ENCODE measurements at regions not wholly inside any gene's neighbourhood (a gene's known extent, or its start where the extent isn't known, plus 50 kb on each side); places are given as distances from the start of the nearest gene placed in this dataset.
"Not testable (repeated sequence)": the region's sequence is repeated elsewhere in the genome, so short reads cannot be mapped to it uniquely, and the experiment has no call there.

DNA sequence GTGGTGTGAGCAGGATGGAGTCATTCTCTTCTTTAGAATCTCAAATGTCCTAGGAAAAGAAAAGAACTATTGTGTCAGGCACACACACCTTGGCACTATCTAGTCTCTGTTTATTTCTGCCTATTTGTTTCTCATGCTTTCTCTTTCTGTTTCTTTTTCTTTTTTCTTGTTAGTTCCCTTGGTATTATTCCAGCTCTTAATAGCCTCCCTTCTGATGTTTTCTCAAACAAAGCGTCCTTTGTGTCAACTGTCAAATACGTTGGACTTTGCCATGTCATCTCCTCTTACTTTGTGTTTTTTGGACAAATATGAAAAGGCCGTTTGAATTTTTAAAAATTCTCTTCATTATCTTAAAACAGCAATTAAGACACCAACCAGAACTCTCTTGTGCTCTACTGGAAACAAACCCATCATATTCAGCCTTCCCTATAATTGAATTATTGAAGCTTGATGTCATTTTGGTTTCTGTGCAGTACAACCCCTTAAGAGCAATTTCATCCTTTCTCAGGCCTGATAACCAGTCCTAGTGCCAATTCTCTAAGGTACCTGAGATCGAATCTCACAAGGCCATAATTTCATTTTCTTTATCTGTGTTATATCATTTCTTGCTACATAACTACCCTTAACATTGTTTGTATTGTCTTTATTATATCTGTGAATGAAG, 497.8 kb upstream of the NRP1 start:
- DNase-seq (ENCODE audit: low spot score) = no peak
- H3K4me3 ChIP-seq = no peak overlapping the region
- no peak overlapping the region for H3K27ac ChIP-seq
- no peaks in the 10 kb centered on the region for H3K4me1 ChIP-seq
- H3K9me3 ChIP-seq = no peaks in the 10 kb centered on the region
- TF ChIP-seq, protein P1, sequence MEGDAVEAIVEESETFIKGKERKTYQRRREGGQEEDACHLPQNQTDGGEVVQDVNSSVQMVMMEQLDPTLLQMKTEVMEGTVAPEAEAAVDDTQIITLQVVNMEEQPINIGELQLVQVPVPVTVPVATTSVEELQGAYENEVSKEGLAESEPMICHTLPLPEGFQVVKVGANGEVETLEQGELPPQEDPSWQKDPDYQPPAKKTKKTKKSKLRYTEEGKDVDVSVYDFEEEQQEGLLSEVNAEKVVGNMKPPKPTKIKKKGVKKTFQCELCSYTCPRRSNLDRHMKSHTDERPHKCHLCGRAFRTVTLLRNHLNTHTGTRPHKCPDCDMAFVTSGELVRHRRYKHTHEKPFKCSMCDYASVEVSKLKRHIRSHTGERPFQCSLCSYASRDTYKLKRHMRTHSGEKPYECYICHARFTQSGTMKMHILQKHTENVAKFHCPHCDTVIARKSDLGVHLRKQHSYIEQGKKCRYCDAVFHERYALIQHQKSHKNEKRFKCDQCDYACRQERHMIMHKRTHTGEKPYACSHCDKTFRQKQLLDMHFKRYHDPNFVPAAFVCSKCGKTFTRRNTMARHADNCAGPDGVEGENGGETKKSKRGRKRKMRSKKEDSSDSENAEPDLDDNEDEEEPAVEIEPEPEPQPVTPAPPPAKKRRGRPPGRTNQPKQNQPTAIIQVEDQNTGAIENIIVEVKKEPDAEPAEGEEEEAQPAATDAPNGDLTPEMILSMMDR (IDR thresholded peaks at IDR 0.05) = no peak
- no peaks in the 10 kb centered on the region for H3K27me3 ChIP-seq
- no peaks in the 10 kb centered on the region for H3K36me3 ChIP-seq

DNA sequence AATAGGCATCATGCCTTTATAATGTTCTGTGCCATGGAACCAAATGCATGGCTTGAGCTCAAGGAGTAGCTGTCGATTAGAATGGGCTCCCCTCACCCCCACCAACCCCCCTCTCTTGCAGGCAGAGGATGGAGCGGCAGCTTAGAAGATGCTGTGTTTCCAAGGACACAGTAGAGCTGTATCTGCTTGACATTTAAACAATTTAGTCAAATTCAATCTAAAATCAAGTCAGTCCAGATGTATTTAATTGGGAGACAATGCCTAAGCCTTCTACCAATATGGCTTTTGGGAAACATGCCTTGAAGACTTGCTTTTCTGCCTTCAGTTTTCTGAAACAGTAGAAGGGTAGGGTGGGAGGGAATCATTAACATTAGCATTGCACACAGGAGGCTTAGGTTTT, 497.1 kb upstream of the NRP1 start:
- no peak overlapping the region for H3K4me3 ChIP-seq
- no peak overlapping the region for H3K27ac ChIP-seq
- H3K27me3 ChIP-seq = no peaks in the 10 kb centered on the region
- H3K36me3 ChIP-seq = no peaks in the 10 kb centered on the region
- H3K9me3 ChIP-seq = no peaks in the 10 kb centered on the region
- no peak for DNase-seq (ENCODE audit: low spot score)
- TF ChIP-seq, protein P1 (IDR thresholded peaks at IDR 0.05) = no peak
- no peaks in the 10 kb centered on the region for H3K4me1 ChIP-seq

DNA sequence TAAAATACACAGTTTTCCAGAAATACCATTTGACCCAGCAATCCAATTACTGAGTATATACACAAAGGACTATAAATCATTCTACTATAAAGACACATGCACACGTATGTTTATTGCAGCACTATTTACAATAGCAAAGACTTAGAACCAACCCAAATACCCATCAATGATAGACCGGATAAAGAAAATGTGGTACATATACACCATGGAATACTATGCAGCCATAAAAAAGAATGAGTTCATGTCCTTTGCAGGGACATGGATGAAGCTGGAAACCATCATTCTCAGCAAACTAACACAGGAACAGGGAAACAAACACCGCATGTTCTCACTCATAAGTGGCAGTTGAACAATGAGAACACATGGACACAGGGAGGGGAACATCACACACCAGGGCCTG, 495.4 kb upstream of the NRP1 start:
- DNase-seq (ENCODE audit: low spot score); H3K27me3 ChIP-seq: not testable (repeated sequence)

DNA sequence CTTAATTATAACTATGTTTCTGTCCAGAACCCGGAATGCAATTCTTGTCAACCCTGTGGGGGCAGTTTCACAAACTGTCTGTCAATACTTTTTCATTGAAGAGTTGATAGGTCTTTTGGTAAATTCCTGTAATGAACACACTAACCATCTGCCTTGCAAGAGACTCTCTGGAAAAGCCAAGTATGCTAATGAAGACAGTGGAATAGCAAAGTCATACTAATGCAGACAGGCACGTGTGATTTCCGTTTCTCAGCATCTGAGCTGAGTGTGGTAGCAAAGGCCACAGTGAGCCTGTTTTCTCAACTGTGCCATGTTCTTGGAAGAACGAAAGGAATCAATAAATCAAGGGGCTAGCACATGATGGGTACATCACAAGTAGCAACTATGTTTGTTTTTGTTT, 494.1 kb upstream of the NRP1 start:
- H3K27ac ChIP-seq = no peak overlapping the region
- no peak for DNase-seq (ENCODE audit: low spot score)
- H3K4me1 ChIP-seq = no peaks in the 10 kb centered on the region
- H3K27me3 ChIP-seq = no peaks in the 10 kb centered on the region
- H3K4me3 ChIP-seq = no peak overlapping the region
- TF ChIP-seq, protein P1 (IDR thresholded peaks at IDR 0.05) = no peak
- no peaks in the 10 kb centered on the region for H3K36me3 ChIP-seq
- no peaks in the 10 kb centered on the region for H3K9me3 ChIP-seq

More for the DNA sequence above, 495.4 kb upstream of the NRP1 start:
- not testable (repeated sequence) for H3K36me3 ChIP-seq, H3K27ac ChIP-seq, H3K4me1 ChIP-seq, H3K9me3 ChIP-seq, H3K4me3 ChIP-seq

DNA sequence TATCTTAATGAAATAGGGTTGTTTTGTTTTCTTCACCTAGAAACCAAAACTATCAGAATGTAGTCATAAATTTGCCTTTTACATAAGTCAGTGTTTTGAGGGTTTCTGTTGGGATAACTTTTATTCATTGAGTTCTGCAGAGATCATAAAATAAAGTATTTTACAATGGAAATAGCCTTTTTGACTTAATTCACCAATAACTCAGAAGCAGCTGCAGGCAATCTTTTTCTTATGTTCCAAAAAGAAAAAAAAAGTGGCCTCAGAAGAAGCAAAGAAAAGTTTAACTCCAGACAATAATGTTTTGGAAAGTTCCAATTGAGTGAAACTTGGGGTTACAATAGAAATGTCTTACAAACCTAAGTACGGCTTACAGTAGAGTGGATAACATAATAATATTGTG, 491.7 kb upstream of the NRP1 start:
- TF ChIP-seq, protein P1 (IDR thresholded peaks at IDR 0.05) = no peak
- Histone ChIP-seq H3K4me3 (no peak overlapping the region), H3K4me1 (no peaks in the 10 kb centered on the region), H3K9me3 (no peaks in the 10 kb centered on the region), H3K27me3 (no peaks in the 10 kb centered on the region), H3K36me3 (no peaks in the 10 kb centered on the region), H3K27ac (no peak overlapping the region)
- DNase-seq (ENCODE audit: low spot score) = no peak

DNA sequence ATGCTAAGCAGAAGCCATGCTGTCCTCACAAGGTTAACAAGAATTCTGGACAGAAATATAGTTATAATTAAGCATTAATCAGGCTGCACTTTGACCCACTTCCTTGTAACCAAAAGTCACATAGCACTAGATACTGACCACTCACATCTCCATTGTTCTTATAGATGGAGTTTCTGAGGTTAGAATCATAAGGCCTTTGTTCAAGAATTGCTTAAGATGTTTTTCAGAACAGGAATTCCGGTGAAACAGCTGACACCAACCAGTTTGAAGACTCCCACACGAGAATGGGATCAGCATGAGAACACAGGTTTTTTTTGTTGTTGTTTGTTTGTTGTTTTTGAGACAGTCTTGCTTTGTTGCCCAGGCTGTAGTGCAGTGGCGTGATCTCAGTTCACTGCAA, 488.3 kb upstream of the NRP1 start:
- H3K4me3 ChIP-seq = no peak overlapping the region
- DNase-seq (ENCODE audit: low spot score) = no peak
- H3K27me3 ChIP-seq = no peaks in the 10 kb centered on the region

More for the DNA sequence above, 488.3 kb upstream of the NRP1 start:
- no peaks in the 10 kb centered on the region for H3K36me3 ChIP-seq
- H3K4me1 ChIP-seq = no peaks in the 10 kb centered on the region
- no peak overlapping the region for H3K27ac ChIP-seq
- TF ChIP-seq, protein P1 (IDR thresholded peaks at IDR 0.05) = no peak
- no peaks in the 10 kb centered on the region for H3K9me3 ChIP-seq

Measured in right atrium auricular region (tissue), 2 donors.